ENCODE measurements at regions not wholly inside any gene's neighbourhood (a gene's known extent, or its start where the extent isn't known, plus 50 kb on each side); places are given as distances from the start of the nearest gene placed in this dataset.

DNA sequence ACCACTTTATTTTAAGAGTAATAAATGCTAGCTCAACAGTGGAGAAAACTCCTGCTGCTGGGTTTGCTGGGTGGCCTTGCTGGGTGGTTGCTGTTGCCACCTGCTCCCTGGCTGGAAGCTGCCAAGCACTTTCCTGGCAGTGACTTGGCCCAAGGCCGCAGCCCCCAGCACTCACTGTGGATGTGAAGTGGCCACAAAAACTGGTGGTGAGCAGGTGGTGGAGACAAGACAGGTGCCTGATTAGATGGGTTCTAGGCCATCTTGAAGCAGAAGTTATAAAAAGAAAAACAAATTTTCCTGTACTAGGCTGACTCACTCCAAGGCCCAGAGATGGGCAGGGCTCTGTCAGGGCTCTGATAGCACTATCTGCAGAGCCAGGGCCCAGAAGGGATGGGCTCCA lies 224.7 kb upstream of the NLRP1 start:
- peaks cover 0 to 27% (median 17%) of the 10 kb centered on the region in 4 donors for H3K9me3 ChIP-seq (ENCODE audit: control insufficient read depth in 4 of 4, insufficient read depth in 3 of 4, low read length in 3 of 4)
- 93 to 94% methylated on average over 1 of the region's 1 CpG for WGBS, 2 donors
- no peak for ATAC-seq (ENCODE audit: insufficient read depth, low FRiP score)
- H3K27me3 ChIP-seq (ENCODE audit: control insufficient read depth in 3 of 3, insufficient read depth in 3 of 3, low read length in 2 of 3) = no peaks in the 10 kb centered on the region
- TF ChIP-seq, protein P1, sequence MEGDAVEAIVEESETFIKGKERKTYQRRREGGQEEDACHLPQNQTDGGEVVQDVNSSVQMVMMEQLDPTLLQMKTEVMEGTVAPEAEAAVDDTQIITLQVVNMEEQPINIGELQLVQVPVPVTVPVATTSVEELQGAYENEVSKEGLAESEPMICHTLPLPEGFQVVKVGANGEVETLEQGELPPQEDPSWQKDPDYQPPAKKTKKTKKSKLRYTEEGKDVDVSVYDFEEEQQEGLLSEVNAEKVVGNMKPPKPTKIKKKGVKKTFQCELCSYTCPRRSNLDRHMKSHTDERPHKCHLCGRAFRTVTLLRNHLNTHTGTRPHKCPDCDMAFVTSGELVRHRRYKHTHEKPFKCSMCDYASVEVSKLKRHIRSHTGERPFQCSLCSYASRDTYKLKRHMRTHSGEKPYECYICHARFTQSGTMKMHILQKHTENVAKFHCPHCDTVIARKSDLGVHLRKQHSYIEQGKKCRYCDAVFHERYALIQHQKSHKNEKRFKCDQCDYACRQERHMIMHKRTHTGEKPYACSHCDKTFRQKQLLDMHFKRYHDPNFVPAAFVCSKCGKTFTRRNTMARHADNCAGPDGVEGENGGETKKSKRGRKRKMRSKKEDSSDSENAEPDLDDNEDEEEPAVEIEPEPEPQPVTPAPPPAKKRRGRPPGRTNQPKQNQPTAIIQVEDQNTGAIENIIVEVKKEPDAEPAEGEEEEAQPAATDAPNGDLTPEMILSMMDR (IDR thresholded peaks at IDR 0.05; ENCODE audit: control extremely low read depth, extremely low read depth) = no peak
- H3K36me3 ChIP-seq (ENCODE audit: control insufficient read depth in 4 of 4, insufficient read depth in 4 of 4, low read length in 4 of 4) = no peaks in the 10 kb centered on the region
- no peak overlapping the region for H3K9ac ChIP-seq (ENCODE audit: insufficient read depth in 1 of 2, low read length in 2 of 2)
- H3K27ac ChIP-seq (ENCODE audit: low read depth in 1 of 2, low read length in 1 of 2) = no peak overlapping the region
- H3K4me1 ChIP-seq (ENCODE audit: control insufficient read depth in 5 of 5, insufficient read depth in 5 of 5, low read length in 5 of 5) = no peaks in the 10 kb centered on the region
- no peak overlapping the region for H3K4me3 ChIP-seq
- no peak for DNase-seq

DNA sequence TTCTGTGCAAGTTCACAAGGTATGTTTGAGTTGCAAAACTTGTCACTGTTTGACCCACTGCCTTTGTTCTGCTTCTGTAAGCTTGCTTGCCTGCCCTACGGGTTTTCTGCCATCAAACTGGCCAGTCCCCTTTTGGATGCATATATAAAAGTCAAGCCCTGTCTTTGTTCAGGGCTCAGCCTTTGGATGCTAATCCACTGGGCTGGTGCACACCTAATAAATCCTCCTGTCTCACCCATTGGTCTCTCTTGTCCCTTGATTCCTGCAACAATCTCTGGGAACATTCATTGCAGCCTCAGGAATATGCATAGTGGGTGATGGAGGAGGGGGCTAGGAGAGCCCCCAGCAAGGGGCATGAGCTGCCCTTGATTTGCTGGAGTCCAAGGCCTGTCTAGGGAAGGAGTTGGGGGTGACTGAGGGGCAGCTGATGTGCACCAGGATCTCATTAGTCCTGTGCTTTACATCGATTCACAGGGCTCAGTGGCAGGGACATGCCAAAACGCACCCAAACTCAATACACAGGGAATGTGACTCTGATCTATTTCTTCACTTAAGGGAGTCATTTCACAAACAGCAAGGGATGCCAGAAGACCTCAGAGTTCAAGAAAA lies 225.4 kb upstream of the NLRP1 start:
- no peak for ATAC-seq (ENCODE audit: insufficient read depth, low FRiP score)
- DNase-seq = no peak
- Histone ChIP-seq H3K36me3 (ENCODE audit: control insufficient read depth in 4 of 4, insufficient read depth in 4 of 4, low read length in 4 of 4) (no peaks in the 10 kb centered on the region), H3K9ac (ENCODE audit: insufficient read depth in 1 of 2, low read length in 2 of 2) (no peak overlapping the region), H3K27ac (ENCODE audit: low read depth in 1 of 2, low read length in 1 of 2) (no peak overlapping the region), H3K4me1 (ENCODE audit: control insufficient read depth in 5 of 5, insufficient read depth in 5 of 5, low read length in 5 of 5) (no peaks in the 10 kb centered on the region), H3K9me3 (ENCODE audit: control insufficient read depth in 4 of 4, insufficient read depth in 3 of 4, low read length in 3 of 4) (peaks cover 0 to 27% (median 16%) of the 10 kb centered on the region in 4 donors), H3K4me3 (no peak overlapping the region), H3K27me3 (ENCODE audit: control insufficient read depth in 3 of 3, insufficient read depth in 3 of 3, low read length in 2 of 3) (no peaks in the 10 kb centered on the region)
- TF ChIP-seq, protein P1 (IDR thresholded peaks at IDR 0.05; ENCODE audit: control extremely low read depth, extremely low read depth) = no peak
- 80 to 84% methylated on average over 3 of the region's 3 CpGs for WGBS, 2 donors

DNA sequence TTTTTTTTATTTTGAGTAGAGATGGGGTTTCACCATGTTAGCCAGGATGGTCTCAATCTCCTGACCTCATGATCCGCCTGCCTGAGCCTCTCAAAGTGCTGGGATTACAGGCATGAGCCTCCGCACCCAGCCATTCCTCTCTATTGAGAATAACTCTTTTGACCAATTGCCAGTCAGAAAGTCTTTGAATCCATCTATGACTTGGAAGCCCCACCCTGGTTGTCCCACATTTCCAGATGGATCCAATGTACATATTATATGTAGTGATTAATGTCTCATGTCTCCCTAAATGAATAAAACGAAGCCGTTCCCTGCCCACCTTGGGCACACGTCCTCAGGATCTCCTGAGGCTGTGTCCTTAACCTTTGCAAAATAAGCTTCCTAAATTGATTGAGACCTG lies 228.3 kb upstream of the NLRP1 start:
- Histone ChIP-seq H3K27me3 (ENCODE audit: control insufficient read depth in 3 of 3, insufficient read depth in 3 of 3, low read length in 2 of 3) (peaks cover 0 to 4% (median 0%) of the 10 kb centered on the region in 3 donors), H3K27ac (ENCODE audit: low read depth in 1 of 2, low read length in 1 of 2) (no peak overlapping the region), H3K9me3 (ENCODE audit: control insufficient read depth in 4 of 4, insufficient read depth in 3 of 4, low read length in 3 of 4) (peaks cover 0 to 27% (median 16%) of the 10 kb centered on the region in 4 donors), H3K9ac (ENCODE audit: insufficient read depth in 1 of 2, low read length in 2 of 2) (no peak overlapping the region), H3K4me1 (ENCODE audit: control insufficient read depth in 5 of 5, insufficient read depth in 5 of 5, low read length in 5 of 5) (peaks cover 0 to 2% (median 0%) of the 10 kb centered on the region in 5 donors), H3K36me3 (ENCODE audit: control insufficient read depth in 4 of 4, insufficient read depth in 4 of 4, low read length in 4 of 4) (no peaks in the 10 kb centered on the region), H3K4me3 (no peak overlapping the region)
- DNase-seq (no peak), ATAC-seq (ENCODE audit: insufficient read depth, low FRiP score) (no peak)
- TF ChIP-seq, protein P1 (IDR thresholded peaks at IDR 0.05; ENCODE audit: control extremely low read depth, extremely low read depth) = no peak
- WGBS, 2 donors = 81 to 86% methylated on average over 5 of the region's 5 CpGs

DNA sequence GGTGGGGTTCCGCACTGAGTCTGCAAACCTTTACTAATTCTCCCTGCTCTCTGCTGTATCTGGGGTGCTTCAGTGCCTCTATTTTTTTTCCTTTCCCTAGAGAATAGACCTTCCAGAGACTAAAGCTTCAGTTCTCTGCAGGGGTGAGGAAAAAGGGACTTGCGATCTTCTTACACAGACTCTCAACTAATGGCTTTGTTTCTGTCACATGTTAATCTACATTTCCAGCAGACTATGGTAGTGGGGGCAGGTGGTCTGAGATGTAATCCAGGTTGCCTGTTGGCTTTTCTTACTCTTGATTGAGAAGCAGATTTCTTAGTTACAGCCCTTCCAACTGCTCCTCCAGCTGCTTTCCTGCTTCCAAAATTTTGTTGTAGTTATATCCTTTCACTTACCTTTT lies 229.0 kb upstream of the NLRP1 start:
- H3K9me3 ChIP-seq (ENCODE audit: control insufficient read depth in 4 of 4, insufficient read depth in 3 of 4, low read length in 3 of 4) = peaks cover 0 to 27% (median 13%) of the 10 kb centered on the region in 4 donors
- peaks cover 0 to 2% (median 0%) of the 10 kb centered on the region in 5 donors for H3K4me1 ChIP-seq (ENCODE audit: control insufficient read depth in 5 of 5, insufficient read depth in 5 of 5, low read length in 5 of 5)
- ATAC-seq (ENCODE audit: insufficient read depth, low FRiP score) (no peak), DNase-seq (no peak)
- H3K4me3 ChIP-seq = no peak overlapping the region
- H3K27me3 ChIP-seq (ENCODE audit: control insufficient read depth in 3 of 3, insufficient read depth in 3 of 3, low read length in 2 of 3) = peaks cover 0 to 4% (median 2%) of the 10 kb centered on the region in 3 donors
- H3K27ac ChIP-seq (ENCODE audit: low read depth in 1 of 2, low read length in 1 of 2) = no peak overlapping the region
- no peak overlapping the region for H3K9ac ChIP-seq (ENCODE audit: insufficient read depth in 1 of 2, low read length in 2 of 2)
- TF ChIP-seq, protein P1 (IDR thresholded peaks at IDR 0.05; ENCODE audit: control extremely low read depth, extremely low read depth) = no peak
- 68 to 73% methylated on average over 2 of the region's 2 CpGs for WGBS, 2 donors
- H3K36me3 ChIP-seq (ENCODE audit: control insufficient read depth in 4 of 4, insufficient read depth in 4 of 4, low read length in 4 of 4) = no peaks in the 10 kb centered on the region

Measured in lung (tissue), 11 donors.